Stimulated activated CD4-positive, alpha-beta T cell treated with anti-CD3 and anti-CD28 coated beads, Interleukin-4, amount 100 ng/mL, for 48 hours (primary cell): ENCODE measurements at regions not wholly inside any gene's neighbourhood (a gene's known extent, or its start where the extent isn't known, plus 50 kb on each side); places are given as distances from the start of the nearest gene placed in this dataset.

ENCODE experiments used
- DNase-seq, 2 donors: peaks; one replicate each; pipeline ENCODE4 v3.0.0-alpha.2; 2020; ENCODE audit warnings: low read depth in 2 of 2

DNA sequence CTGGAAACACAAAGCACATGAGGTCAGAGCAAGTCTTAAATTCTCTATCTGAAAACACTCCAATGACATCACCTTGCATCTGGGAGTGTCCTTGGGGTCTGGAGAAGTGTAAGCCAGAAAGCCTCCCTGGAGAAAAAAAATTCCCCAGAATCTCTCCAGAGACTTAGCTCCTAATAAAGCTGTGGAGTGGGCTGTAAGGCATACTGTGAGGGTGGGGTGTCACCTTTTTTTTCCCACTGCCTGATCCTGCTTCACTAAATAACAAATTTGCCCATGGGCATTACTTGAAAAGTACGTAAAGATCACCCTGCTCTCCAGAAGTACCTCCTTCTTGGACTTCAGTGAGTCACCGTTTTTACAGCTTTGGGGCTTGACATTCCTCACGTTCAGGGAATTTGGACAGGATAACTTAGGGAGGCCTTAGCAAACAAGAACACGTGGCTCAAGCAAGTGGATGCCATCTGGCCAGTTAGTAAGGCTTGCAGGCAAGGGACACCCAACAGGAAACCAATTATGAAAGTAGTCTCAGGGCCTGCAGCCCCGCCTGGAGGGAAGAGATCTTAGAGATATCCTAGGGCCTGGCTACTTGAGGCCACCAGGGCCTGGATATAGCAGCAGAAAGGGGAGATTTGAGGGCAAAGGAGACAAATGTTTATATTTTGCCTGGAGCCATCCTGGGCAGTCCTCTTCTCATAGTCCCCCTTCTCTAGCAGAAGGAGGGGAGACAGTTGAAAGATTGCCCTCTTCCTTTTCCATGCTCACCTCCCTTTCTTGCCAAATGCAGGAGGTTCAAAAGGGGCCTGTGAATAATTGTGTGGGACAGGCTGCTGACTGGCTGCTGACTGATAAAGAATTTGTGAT, 60.1 kb upstream of the PLAC1 start:
- no peak for DNase-seq

DNA sequence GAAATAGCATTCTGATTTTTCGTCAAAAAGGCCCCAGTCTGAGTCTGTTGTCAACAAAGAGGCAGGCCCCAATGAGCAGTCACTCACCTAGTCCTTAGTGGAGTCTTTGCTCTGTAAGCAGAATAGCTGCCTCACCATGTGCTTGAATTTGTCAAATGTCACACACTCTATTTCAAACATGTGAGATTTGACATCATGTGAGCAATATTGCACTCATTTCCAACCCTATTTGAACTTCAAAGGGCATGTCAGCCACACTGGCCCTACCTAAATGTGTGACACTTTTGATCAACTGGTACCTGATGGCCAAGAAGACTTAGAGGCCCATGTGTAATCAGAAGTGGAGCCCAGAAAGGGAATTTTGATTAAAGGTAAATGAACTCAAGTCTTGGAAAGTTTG, 59.4 kb upstream of the PLAC1 start:
- no peak for DNase-seq

DNA sequence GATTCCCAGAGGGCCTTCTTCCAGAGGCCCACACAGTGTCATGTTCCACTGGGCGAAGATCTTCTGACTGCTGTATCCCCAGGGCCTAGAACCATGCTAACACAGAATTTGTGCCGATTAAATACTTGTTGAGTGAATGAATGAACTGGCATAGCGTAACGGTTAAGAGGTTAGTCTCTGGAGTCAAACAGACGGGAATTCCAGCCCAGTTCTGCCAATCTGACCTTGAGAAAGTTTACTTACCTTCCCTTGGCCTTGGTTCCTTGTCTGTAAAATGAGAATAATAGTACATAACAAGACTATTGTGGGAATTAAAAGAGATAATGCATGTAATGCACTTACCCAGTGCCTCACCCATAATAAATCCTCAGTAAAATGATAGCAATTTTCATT, 58.3 kb upstream of the PLAC1 start:
- DNase-seq: no peak

DNA sequence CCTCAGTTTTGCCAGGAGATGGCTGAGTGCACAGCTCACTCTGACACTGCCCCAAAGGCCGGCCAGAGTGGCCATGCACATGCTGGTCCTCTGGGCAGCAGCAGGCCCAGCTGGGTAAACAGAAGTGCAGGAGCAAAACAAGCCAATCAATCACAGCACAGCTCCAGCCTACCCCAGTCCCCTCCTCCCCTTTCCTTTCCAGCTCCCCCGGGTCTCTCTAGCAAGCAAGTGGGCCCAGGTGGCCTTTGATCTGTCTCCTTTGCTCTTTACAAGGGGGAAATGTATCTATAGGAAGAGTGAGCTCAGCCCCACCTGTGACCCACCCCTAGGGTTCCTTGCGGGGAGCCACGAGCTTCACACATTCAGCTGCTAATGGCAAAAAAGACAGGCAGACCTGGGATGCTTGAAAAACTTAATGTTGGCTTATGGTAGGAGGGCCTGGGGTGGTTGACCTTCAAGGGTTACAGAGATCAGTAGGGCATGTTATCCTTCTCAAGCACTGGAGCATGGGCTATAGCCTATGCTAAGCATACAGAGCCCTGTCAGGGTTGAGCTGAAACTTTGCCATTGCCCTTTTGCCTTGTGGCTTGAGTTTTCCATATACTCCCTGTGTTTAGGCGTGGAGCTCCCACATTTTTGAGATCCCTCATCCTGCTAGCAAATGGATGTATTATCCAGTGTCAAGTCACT, 57.8 kb upstream of the PLAC1 start:
- DNase-seq: no peak

DNA sequence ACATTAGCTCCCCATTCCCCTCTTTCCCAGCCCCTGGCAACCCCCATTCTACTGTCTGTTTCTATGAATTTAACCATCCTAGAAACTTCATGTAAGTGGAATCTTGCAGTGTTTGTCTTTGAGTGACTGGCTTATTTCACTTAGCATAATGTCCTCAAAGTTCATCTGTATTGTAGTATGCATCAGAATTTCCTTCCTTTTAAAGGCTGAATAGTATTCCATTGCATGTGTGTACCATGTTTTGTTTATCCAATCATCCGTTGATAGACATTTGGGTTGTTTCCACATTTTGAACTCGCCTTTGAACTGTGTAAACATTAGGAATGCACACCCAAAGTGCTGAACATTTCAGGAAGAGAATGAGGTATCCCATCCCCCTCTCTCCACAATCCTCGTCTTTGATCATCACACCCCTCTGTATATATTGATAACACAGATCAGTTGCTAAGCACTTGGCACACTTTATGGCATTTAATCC, 56.4 kb upstream of the PLAC1 start:
- no peak for DNase-seq

- no peak for DNase-seq
These were observed 55.4 kb upstream of the PLAC1 start for GRCh38 chrX:134713618-134714107.

GRCh38 chrX:134712272-134712671, 54.0 kb upstream of the PLAC1 start:
- DNase-seq: no peak

GRCh38 chrX:134711135-134711921, 53.1 kb upstream of the PLAC1 start:
- no peak for DNase-seq
